Cardiac septum (tissue), 1 donor: ENCODE measurements at regions not wholly inside any gene's neighbourhood (a gene's known extent, or its start where the extent isn't known, plus 50 kb on each side); places are given as distances from the start of the nearest gene placed in this dataset.

Experiments used
- DNase-seq: peaks from one replicate; pipeline ENCODE4 v3.0.0-alpha.2; 2020; ENCODE audit warnings: low spot score
- intact Hi-C: fragments of 100-400 bp; cut with DNase I; formaldehyde crosslinking; loops from one replicate; pipeline ENCODE4 v1.14.0; 2022
- donor health status: DM: no; HTN: no; CAD: no.

DNA sequence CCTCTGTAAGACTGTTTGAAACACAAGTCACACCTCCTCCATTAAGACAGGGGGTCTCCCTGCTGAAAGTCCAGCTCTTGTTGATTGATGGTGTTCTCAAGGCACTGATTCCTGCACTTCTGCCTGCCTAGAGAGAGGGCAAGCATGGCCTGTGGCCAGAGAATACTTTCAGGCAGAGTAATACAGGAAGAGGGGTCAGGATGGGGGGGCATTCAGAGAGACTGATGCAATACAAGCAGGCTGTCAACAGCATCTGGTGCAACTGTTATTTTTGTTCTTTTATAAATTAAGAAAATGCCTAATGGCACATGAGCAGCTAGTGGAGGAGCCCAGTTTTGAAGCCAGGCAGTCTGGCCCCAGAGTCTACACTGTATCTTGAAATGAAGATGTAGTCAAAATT is 302.2 kb downstream of the DIRAS2 start:
- intact Hi-C loops: no loop called here
- DNase-seq: no peak

- no peak for DNase-seq
Observed at GRCh38 chr9:90342607-90343006, 300.0 kb downstream of the DIRAS2 start.

GRCh38 chr9:90343366-90343765 is 299.3 kb downstream of the DIRAS2 start:
- no peak for DNase-seq
- intact Hi-C loops: no loop called here

More at GRCh38 chr9:90342607-90343006, 300.0 kb downstream of the DIRAS2 start:
- intact Hi-C loops: no loop called here

DNA sequence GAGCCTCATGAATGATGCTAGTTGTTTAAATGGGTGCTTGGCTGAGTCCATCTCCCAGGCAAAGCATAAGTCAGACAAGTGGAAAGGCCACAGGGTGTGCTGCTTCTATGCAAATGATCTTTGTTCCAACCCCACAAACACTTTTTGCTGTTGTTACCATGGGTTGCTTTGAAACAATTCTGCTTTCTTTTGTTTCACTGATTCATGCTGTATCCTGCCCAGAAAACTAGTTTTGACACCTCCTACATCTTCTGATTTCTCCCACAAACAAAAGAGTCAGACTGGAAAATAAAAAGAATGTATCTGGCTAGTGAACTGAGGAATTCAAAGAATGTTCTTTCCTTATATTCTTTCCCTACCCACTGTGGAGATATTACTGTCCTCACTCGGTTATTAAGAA is 298.6 kb downstream of the DIRAS2 start:
- no peak for DNase-seq
- intact Hi-C loops: no loop called here

DNA sequence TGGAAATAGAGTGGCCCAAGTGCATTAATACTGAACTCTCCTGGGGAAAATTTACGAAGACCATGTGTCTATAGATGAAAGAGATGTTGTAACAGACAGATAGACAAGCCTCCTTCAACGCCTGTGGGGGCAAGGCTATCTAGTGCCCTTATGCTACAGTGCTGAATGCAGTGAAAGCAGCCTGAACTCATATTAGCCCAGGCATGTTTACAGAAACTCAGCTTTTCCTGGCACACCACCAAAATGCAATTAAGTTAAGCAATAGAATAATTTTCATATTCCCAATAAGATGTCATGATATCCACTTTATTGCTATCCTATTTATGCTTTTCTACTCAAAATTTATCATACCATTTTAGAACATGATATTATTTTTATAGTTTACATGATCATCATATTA is 277.0 kb downstream of the DIRAS2 start:
- intact Hi-C loops: no loop called here
- no peak for DNase-seq

- intact Hi-C loops: no loop called here
- no peak for DNase-seq
Observed at GRCh38 chr9:90368241-90368640, 274.4 kb downstream of the DIRAS2 start.

GRCh38 chr9:90368928-90369327 is 273.7 kb downstream of the DIRAS2 start:
- intact Hi-C loops: no loop called here
- DNase-seq: no peak

DNA sequence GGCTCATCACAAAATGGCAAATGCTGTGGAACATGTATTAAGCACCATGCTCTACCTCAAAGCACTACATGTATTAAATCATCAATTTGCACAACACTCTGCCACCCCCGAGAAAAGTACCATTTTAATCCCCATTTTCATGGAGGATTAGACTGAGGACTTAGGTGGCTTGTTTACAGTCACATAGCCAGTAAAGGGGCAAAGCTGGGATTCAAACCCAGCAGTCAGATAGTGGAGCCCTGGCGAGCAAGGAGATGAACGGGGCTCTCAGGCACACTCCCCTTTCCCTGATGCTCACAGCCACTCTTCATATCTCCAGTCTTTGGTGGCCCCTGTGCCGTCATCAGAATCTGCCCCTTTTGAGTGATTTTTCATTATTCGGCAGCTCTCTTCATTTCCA is 262.9 kb downstream of the DIRAS2 start:
- DNase-seq: no peak
- intact Hi-C loops: no loop called here

DNA sequence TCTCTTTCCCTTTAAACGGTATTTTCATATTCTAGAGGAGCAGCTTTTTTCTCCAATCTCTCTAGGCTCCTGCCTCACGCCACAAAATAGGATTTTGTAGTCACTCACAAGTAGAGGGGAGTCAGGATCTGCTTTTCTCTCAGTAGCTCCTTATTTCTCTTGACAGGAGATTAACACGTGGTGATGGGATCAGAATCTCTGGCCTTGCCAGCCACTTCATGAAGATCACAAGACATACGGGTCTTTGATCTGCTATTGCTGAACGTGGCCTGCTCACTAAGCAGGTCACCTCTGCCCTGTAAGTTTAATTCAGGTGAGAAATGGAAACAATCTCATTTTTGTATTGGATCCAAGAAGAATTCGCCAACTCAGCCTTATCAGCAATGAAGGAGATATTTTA is 257.5 kb downstream of the DIRAS2 start:
- intact Hi-C loops: no loop called here
- DNase-seq: no peak

- DNase-seq: no peak
- intact Hi-C loops: no loop called here
Observed at GRCh38 chr9:90393365-90394152, 249.1 kb downstream of the DIRAS2 start.

- intact Hi-C loops: no loop called here
- DNase-seq: no peak
Observed at GRCh38 chr9:90394871-90395270, 247.8 kb downstream of the DIRAS2 start.

DNA sequence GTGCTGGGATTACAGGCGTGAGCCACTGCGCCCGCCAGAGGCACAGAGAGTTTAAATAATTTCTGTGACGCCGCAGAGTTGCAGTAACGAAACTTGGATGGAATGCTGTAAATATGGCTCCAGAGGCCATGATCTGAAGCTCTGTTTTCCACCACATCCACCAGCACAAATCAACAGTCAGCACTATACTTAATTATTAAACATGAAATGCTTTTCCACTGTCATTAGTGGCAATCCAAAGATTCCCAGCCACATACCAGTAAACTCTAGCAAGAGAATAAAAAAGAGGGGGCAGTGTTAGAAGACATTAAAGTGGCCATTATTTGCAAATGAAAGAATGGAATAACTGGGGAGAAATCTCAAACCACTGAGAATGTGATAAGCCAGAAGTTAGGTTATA is 242.5 kb downstream of the DIRAS2 start:
- intact Hi-C loops: no loop called here
- no peak for DNase-seq

DNA sequence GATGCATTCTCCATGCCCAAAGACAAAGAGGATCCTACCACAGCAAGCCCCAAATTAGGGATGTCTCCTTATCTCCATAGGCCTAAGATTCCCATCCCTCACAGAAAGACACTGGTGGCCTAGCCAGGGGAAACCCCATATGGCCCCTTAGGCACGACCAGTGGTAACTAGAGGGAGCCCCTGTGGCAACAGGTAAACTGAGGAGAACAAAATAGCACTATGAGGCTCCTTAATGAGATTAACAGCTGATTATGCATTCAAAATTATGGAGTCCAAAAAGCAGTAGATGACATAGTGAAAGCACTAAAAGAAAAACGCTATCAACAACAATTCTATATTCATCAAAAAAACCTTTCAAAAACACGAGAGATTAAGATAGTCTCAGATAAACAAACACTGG is 234.0 kb downstream of the DIRAS2 start:
- no peak for DNase-seq
- intact Hi-C loops: no loop called here

GRCh38 chr9:90419221-90419851 is 223.3 kb downstream of the DIRAS2 start:
- no peak for DNase-seq
- intact Hi-C loops: no loop called here

- intact Hi-C loops: no loop called here
- DNase-seq: no peak
Observed at GRCh38 chr9:90420211-90420610, 222.4 kb downstream of the DIRAS2 start.

DNA sequence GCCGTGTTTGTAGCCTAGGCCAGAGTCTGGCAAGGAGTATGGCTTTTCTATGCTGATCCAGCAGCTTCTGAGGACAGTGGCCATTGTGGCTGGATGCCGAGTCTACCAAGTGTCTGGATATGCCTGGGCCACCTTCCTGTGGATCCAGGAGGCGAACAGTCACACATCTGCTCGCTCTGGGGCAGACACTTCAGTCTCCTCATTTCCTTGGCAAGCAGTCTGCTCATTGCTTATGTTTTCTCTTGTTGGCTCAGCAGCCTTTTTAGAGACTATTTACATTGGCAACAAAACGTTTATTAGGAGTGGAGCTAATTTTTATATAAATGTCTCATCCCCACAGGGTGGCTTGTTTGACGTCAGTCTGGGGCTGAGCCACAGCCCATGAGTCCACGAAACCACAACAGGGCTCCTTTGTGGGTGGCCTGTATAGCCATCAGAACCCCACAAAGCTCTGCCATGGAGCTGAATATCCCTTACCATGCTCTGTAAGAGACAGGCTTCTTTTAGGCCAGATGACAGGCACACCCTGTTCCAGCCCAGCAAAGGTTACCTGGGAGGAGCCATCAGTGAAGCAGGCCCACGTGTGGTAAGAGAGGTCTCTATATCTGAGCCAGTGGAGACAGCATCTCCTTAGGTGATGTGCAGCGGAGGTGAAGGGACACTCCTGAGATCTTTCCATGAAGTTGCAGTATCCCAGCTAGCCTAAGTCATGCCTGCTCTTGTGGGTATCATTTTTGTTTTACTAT is 221.7 kb downstream of the DIRAS2 start:
- intact Hi-C loops: no loop called here
- DNase-seq: no peak

GRCh38 chr9:90421786-90422185 is 220.8 kb downstream of the DIRAS2 start:
- no peak for DNase-seq
- intact Hi-C loops: no loop called here

GRCh38 chr9:90423661-90424193 is 218.9 kb downstream of the DIRAS2 start:
- DNase-seq: no peak
- intact Hi-C loops: no loop called here

DNA sequence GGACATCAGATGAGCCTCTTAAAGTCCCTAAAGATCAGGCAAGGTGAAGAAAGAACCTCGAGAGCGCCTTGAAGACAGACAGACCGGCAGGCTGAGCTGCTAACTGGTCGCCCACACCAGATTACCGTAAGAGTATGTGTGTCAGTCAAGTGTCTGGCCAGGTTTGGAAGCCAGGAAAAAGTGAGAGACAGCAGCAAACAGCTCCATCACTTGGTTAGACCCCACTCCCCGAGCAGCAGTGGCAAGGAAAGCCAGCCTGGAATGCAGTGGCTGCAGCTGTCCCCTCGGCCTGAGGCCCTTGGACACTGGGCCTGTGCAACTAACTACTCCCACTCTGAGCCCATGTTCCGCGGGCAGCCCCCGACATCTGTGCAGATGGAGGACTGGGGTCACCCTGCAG is 214.1 kb downstream of the DIRAS2 start:
- DNase-seq: no peak

DNA sequence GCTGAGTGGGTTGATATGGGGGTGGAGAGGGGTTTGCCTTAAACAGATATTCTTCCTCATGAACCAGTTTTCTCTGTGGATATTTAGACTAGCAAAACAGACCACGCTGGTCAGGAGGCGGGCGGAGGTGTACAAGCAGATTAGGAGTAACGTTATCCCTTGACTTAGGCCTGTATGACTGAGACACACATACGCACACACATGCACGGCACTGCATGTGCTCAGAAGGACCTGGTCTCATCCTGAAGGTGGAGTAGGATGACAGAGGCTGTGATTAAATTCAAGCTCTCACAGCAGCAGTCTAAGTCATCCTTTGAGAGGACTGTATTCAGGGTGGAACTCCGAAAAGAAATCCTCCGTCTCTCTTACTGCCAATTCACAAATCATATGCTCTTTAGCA is 209.7 kb downstream of the DIRAS2 start:
- intact Hi-C loops: no loop called here
- DNase-seq: no peak

More for the DNA sequence above, 214.1 kb downstream of the DIRAS2 start:
- intact Hi-C loops: no loop called here
